HG03469 (cell line): ENCODE measurements at regions not wholly inside any gene's neighbourhood (a gene's known extent, or its start where the extent isn't known, plus 50 kb on each side); places are given as distances from the start of the nearest gene placed in this dataset.

Experiments
- ATAC-seq: cut with Tn5 transposase; IDR thresholded peaks from one replicate; pipeline ENCODE4 v1.9.1; 2021; ENCODE audit warnings: mild to moderate bottlenecking, moderate library complexity, moderate number of reproducible peaks; ENCODE audit not compliant: unreplicated experiment

DNA sequence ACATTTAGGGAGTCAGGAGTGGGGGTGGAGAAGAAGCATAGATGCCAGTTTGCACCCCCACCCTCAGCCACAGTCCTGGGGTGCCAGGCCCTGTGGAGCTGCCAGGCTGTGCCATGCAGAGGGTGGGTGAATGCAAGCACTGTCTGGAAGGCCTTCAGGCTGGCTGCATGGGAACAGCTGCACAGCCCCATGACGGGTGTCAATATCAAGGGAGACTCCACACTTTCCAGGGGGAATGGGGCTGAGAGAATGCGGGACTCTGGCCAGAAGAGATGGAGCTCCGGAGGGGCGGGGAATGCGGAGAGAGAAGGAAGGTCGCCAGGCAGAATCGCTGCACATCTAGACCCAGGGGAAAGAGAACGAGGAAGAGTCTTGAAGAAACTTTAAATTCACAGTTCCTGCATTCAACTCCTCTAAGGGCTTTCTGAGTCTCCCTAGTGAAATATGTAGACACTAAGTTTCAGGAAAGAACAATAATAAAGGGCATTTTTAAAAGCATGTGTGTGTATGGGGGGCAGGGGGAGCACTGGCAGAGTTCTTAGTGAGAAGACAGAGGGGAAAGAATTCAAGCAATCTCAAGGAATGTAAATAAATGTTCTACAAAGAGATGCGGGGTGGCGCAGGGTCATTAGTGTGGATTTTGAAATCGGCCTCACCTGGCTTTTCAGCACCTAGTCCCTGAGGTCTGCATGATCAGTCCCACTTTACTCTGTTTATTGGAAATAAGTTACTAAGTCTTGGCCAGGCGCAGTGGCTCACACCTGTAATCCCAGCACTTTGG is 59.1 kb downstream of the BOD1 start:
- ATAC-seq = no peak

DNA sequence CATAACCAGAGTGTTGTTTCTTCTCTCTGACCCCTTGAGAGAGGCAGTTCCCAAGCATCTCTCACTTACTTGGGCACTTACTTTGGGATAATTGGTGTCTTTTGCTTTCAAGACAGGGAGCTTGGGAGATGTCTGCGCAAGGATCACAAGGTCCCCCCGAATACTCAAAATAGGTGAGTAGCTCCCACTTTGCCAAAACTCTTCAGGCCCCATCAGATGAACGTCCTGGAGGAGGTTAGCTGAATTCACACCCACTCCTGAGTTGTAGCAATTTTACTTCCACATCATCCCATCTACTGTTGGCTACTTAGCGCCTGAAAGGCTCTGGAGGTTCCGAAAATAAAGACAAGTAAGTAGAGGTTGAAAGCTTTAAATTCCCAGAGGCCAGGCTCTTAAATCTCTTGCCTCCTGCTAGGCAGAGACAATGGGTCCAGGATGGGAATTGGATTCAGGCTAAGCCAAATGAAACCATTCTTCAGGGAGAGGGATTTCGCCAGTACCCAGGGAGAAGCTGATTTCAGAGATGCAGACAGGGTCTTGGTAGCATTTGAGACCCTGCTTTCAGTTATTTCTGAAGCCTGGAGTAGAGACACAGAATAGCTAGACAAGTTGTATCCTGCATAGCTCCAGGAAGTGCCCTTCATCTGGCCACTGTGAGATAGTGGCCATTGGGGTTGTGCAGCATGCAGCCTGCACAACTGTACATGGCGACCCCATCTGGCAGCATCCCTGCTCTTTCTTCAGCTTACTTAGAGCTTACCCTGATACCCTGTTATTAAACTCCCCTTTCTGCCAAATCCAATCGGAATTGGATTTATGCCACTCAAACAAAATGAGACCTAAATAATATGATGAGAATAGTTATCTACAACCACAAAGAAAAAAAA is 60.1 kb downstream of the BOD1 start:
- no peak for ATAC-seq

- no peak for ATAC-seq
These were observed 61.3 kb downstream of the BOD1 start for GRCh38 chr5:173554989-173555705.

DNA sequence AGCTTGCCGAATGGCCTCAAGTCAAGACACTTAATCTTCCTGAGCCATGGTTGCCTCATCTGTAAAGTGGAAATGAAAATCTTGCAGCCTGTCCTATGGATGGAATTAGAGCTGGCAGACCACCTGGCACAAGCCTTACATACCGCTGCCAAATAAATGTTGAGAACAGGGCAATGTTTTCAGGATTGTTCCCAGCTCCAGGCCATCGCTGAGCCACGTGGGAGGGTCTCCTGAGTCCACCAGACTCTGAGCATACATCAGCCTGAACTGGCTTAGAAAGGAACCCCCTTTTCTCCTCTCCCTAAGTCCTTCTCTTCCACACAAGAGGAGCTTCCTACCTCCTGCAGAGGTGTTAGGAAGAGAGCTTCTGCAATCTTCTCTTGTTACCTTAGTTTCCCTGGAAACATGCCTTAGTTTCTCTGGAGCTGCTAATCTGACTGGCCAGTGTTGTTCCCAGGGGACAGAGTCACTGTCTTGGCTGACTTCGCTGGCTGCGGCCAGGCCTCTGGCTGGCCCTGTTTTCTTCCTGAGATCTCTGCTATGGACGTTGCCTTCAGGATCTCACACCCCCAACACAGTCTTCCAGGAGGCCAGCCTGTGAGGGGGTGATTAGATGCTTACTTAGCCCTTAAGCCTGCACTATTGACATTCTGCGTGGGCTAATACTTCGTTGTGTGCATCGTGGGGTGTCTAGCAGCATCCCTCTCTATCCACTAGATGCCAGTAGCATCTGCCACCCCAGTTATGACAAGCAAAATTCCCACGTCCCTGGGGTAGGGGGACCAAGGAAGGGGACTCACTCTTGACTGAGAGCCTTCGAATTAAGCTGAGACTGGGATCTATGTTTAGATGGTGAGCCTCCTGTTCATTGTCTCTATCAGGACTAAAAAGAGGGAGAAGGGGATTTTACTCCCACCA is 62.2 kb downstream of the BOD1 start:
- ATAC-seq = no peak

- ATAC-seq = no peak
These were observed 65.8 kb downstream of the BOD1 start for GRCh38 chr5:173550641-173551040.

GRCh38 chr5:173549644-173550043 is 66.8 kb downstream of the BOD1 start:
- no peak for ATAC-seq

GRCh38 chr5:173547579-173547978 is 68.9 kb downstream of the BOD1 start:
- peak; percentile 69 for ATAC-seq

- ATAC-seq = no peak
These were observed 73.5 kb downstream of the BOD1 start for GRCh38 chr5:173542964-173543363.

DNA sequence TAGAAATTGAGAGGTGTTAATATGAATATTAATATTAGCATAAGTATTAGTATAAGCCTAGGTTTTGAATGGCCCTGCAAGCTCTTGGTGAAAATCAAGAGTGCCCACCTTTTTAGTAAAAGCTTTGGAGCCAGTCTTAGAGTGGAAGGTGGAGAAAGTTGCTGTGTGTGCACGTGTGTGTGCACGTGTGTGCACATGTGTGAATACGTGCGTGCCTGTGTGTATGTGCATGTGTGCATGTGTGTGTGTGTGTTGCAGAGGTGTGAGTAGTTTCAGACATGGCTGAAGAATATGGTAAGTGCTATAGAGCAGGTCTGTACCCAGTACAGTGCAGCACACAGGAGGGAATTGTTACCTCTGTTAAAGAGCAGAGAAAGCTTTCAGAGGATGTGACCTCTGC is 74.3 kb downstream of the BOD1 start:
- ATAC-seq = no peak

- ATAC-seq = no peak
These were observed 77.8 kb downstream of the BOD1 start for GRCh38 chr5:173538654-173539053.

- ATAC-seq = no peak
These were observed 78.4 kb downstream of the BOD1 start for GRCh38 chr5:173538018-173538417.

GRCh38 chr5:173537228-173537627 is 79.2 kb downstream of the BOD1 start:
- ATAC-seq = no peak

- no peak for ATAC-seq
These were observed 80.3 kb downstream of the BOD1 start for GRCh38 chr5:173535976-173536639.

DNA sequence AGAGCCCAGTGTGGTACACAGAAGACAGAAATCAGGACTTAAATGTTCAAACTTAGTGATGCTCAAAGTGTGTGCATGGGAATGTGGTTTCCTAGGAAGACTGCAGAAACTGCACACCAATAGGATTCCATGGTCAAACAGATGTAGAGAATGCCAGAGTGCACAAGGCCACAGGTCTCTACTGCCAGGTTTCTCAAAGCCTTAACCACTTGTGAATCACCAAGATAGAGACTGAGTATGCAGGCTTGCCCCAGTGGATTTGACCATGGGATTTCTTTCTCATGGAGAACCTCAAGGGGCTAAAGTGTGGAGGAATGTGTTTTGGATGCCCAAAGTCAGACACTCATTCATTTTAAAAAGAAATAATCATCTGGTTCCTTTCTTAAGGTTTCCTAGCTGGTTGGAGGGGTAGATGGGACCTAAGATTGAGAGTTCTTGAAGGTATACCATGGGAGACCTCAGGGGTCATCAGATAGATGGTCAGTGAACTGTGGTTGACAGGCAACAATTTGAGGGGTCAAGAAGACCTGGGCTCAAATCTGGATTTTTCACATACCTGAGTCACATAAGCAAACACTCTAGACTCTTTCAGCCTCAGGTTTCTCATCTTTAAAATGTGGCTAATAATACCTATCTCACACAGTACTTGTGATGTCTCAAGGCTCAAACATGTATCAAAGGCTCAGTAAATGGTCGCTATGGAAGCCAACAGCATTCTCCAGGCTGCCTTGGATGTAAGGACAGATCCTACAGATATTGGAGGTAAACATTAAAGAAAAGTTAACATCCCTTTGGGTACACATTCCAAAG is 81.1 kb downstream of the BOD1 start:
- no peak for ATAC-seq

DNA sequence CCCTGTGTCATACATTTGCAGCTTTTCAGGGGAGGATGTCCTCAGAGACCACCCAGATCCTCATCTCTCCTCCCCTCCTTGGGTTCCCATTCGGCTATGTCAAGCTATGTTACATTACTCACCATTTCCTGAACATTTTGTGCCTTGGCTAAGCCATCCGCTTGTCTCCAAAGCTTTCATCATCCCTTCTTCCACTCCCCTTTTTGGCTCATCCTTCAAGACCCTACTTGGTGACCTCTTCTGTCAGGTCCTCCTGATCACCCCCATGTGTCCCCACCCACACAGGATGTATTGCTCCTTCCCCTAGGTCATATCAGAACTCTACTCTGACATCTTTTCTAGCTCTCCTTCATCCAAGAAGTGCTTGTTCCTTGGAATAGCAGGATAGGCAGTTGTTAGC is 81.8 kb downstream of the BOD1 start:
- no peak for ATAC-seq

GRCh38 chr5:173534031-173534430 is 82.4 kb downstream of the BOD1 start:
- ATAC-seq = no peak

DNA sequence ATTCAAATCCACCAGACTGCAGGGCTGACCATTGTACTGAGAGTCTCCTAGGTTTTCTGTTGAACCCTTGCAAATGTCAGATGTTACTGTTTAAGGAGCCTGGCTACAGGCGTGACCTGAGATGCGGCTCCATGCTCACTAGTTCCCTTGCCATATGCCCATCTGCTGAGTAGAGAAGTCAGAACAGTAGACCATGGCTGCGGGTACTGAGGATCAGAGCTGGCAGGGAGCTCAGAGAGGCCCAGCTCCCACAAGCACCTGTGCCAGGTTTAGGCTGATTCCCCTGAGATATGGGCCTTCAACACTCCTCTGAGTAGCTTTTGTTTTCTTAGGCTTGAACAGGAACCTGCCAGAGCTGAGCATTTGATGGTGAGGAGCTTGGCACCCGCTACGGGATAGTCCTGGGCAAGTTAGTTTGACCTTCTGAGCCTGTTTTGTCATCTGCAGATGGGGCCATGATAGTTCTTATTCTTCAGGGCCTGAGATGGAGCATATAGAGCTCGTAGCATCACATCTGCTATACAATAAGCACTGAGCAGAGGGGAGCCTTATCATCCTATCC is 83.7 kb downstream of the BOD1 start:
- no peak for ATAC-seq

- no peak for ATAC-seq
These were observed 84.6 kb downstream of the BOD1 start for GRCh38 chr5:173531863-173532262.

- ATAC-seq = no peak
These were observed 85.9 kb downstream of the BOD1 start for GRCh38 chr5:173530547-173530946.
